C4-2B (cell line): ENCODE measurements at regions not wholly inside any gene's neighbourhood (a gene's known extent, or its start where the extent isn't known, plus 50 kb on each side); places are given as distances from the start of the nearest gene placed in this dataset.

Source experiments
- CTCF ChIP-seq: fragments of 450-650 bp; conservative IDR thresholded peaks from 2 replicates; pipeline ENCODE4 v1.5.1; 2017; ENCODE audit warnings: mild to moderate bottlenecking
- ZFX ChIP-seq: fragments of 450-650 bp; IDR thresholded peaks from 2 replicates; pipeline ENCODE4 v1.6.1; 2017

GRCh38 chr5:25224316-25224982 lies 579.7 kb upstream of the CDH10 start:
- no peak for TF ChIP-seq CTCF
- TF ChIP-seq ZFX: no peak
